ENCODE measurements at regions not wholly inside any gene's neighbourhood (a gene's known extent, or its start where the extent isn't known, plus 50 kb on each side); places are given as distances from the start of the nearest gene placed in this dataset.

- TF ChIP-seq ZBTB33 (IDR thresholded peaks at IDR 0.05) = no peak
- no peak for TF ChIP-seq FOXA2 (IDR thresholded peaks at IDR 0.05)
- TF ChIP-seq TAF1 (conservative IDR thresholded peaks at IDR 0.05) = no peak
- TF ChIP-seq HNF4G (IDR thresholded peaks at IDR 0.05) = no peak
- no peak for TF ChIP-seq YY1 (IDR thresholded peaks at IDR 0.05)
Measured at GRCh38 chr3:152038490-152038889, 165.0 kb downstream of the SUCNR1 start (continued).

GRCh38 chr3:152039887-152040286 is 166.4 kb downstream of the SUCNR1 start:
- no peak for DNase-seq (ENCODE audit: low spot score)
- no peak overlapping the region for H3K4me3 ChIP-seq (ENCODE audit: low read depth in 1 of 3, low read length in 3 of 3)
- no peak for TF ChIP-seq HNF4G (IDR thresholded peaks at IDR 0.05)
- no peak for TF ChIP-seq JUND (IDR thresholded peaks at IDR 0.05)
- TF ChIP-seq SP1 (IDR thresholded peaks at IDR 0.05) = no peak
- no peak for TF ChIP-seq YY1 (IDR thresholded peaks at IDR 0.05)
- TF ChIP-seq GABPA (IDR thresholded peaks at IDR 0.05 in 1 of 2, conservative IDR thresholded peaks at IDR 0.05 in 1 of 2) = no peak
- TF ChIP-seq REST (IDR thresholded peaks at IDR 0.05) = no peak
- TF ChIP-seq CTCF (IDR thresholded peaks at IDR 0.05; ENCODE audit: low read depth, low read length, missing input control) = no peak
- no peak for TF ChIP-seq ZBTB33 (IDR thresholded peaks at IDR 0.05)
- TF ChIP-seq RAD21 (IDR thresholded peaks at IDR 0.05) = no peak
- TF ChIP-seq RXRA (IDR thresholded peaks at IDR 0.05) = no peak
- no peaks in the 10 kb centered on the region for H3K36me3 ChIP-seq (ENCODE audit: control insufficient read depth in 4 of 4, insufficient read depth in 3 of 4, low read depth in 1 of 4, low read length in 3 of 4)
- H3K27me3 ChIP-seq (ENCODE audit: control insufficient read depth in 4 of 4, insufficient read depth in 4 of 4, low read length in 3 of 4) = no peaks in the 10 kb centered on the region
- H3K27ac ChIP-seq (ENCODE audit: low read depth in 1 of 2, low read length in 2 of 2) = no peak overlapping the region
- no peak overlapping the region for H3K9ac ChIP-seq (ENCODE audit: low read depth in 1 of 2, low read length in 2 of 2)
- no peaks in the 10 kb centered on the region for H3K4me1 ChIP-seq (ENCODE audit: control insufficient read depth in 4 of 4, insufficient read depth in 4 of 4, low read length in 3 of 4)
- no peaks in the 10 kb centered on the region for H3K9me3 ChIP-seq (ENCODE audit: control insufficient read depth in 4 of 4, low read length in 3 of 4)
- 94% methylated on average over 1 of the region's 1 CpG for WGBS
